Ectodermal cell (in vitro differentiated cells): ENCODE measurements at regions not wholly inside any gene's neighbourhood (a gene's known extent, or its start where the extent isn't known, plus 50 kb on each side); places are given as distances from the start of the nearest gene placed in this dataset.
A peak's percentile ranks its signal among the peaks of the same experiment; 100 is the strongest.

ENCODE experiments used
- H3K27ac ChIP-seq: 2 replicates; pipeline ENCODE4 v1.7.0; 2013; ENCODE audit warnings: mild to moderate bottlenecking, low read depth, low read length; ENCODE audit not compliant: insufficient read depth, poor library complexity, severe bottlenecking
- H3K27me3 ChIP-seq: 2 replicates; pipeline ENCODE4 v1.7.0; 2013; ENCODE audit warnings: mild to moderate bottlenecking, low read length; ENCODE audit not compliant: insufficient read depth, control insufficient read depth, poor library complexity, severe bottlenecking
- H3K36me3 ChIP-seq: one replicate; pipeline ENCODE4 v1.7.0; 2013; ENCODE audit warnings: low read length; ENCODE audit not compliant: control insufficient read depth, insufficient read depth
- H3K4me1 ChIP-seq: one replicate; pipeline ENCODE4 v1.7.0; 2013; ENCODE audit warnings: low read length; ENCODE audit not compliant: control insufficient read depth, insufficient read depth
- H3K4me3 ChIP-seq: 2 replicates; pipeline ENCODE4 v1.7.0; 2013; ENCODE audit warnings: low read depth, low read length, control low read depth; ENCODE audit not compliant: insufficient read depth
- H3K9me3 ChIP-seq: 2 replicates; pipeline ENCODE4 v1.7.0; 2013; ENCODE audit warnings: mild to moderate bottlenecking, low read length, moderate library complexity; ENCODE audit not compliant: control insufficient read depth
- WGBS, 2 experiments: methylation state at CpG; one replicate each; pipeline ENCODE4 v1.1.7; 2013; ENCODE audit warnings: missing lambda C conversion rate in 2 of 2; 5-methylcytosine and 5-hydroxymethylcytosine counted together

DNA sequence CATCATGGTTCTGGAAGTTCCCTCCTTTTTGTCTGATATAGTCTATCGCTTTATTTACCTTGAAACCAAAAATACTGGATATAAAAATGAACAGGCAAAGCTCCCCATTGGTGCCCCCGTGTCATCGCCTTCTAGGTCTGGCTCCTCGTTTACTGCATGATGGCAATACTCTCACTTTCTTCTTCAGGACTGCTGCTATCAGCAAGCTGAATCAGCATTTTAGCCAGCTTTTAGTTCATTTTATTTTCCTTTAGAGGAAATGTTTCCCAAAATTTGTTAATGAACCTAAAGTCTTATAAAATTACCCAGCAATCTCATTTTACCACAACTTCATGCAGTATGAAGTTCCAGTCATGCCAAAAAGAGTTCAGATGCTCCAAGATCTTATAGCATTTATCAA lies 80.5 kb downstream of the ZIC3 start:
- H3K4me1 ChIP-seq: no peaks in the 10 kb centered on the region
- H3K9me3 ChIP-seq: no peaks in the 10 kb centered on the region
- WGBS, 2 experiments: 92 to 99% methylated on average over 4 of the region's 4 CpGs
- no peaks in the 10 kb centered on the region for H3K27me3 ChIP-seq
- no peaks in the 10 kb centered on the region for H3K36me3 ChIP-seq
- no peak overlapping the region for H3K4me3 ChIP-seq
- no peak overlapping the region for H3K27ac ChIP-seq

DNA sequence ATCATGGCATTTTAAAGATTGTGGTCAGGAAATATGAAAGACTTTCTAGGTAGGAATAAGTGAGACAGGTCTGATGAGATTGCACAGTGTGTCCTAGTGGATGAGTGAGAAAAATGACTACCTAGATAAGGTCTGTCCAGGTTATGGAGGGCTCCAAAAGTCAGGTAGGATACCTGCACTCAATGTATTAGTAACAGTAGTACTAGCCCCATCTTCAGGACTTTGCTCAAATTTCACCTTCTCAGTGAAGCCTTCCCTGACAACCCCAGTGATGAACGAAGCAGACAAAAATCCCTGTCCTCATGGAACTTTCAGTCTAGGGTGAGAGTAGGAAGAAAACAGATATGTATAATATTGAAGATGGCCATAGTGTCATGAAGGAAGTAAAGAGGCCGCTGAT lies 85.7 kb downstream of the ZIC3 start:
- no peaks in the 10 kb centered on the region for H3K4me1 ChIP-seq
- no peaks in the 10 kb centered on the region for H3K9me3 ChIP-seq
- no peak overlapping the region for H3K4me3 ChIP-seq
- no peak overlapping the region for H3K27ac ChIP-seq
- H3K36me3 ChIP-seq: no peaks in the 10 kb centered on the region
- H3K27me3 ChIP-seq: no peaks in the 10 kb centered on the region
- 89 to 94% methylated on average over 2 of the region's 2 CpGs for WGBS, 2 experiments

GRCh38 chrX:137652086-137652485 lies 86.2 kb downstream of the ZIC3 start:
- Histone ChIP-seq H3K27me3 (no peaks in the 10 kb centered on the region), H3K9me3 (no peaks in the 10 kb centered on the region), H3K27ac (no peak overlapping the region), H3K4me1 (no peaks in the 10 kb centered on the region), H3K36me3 (no peaks in the 10 kb centered on the region), H3K4me3 (no peak overlapping the region)
- 89 to 92% methylated on average over 3 of the region's 3 CpGs for WGBS, 2 experiments

DNA sequence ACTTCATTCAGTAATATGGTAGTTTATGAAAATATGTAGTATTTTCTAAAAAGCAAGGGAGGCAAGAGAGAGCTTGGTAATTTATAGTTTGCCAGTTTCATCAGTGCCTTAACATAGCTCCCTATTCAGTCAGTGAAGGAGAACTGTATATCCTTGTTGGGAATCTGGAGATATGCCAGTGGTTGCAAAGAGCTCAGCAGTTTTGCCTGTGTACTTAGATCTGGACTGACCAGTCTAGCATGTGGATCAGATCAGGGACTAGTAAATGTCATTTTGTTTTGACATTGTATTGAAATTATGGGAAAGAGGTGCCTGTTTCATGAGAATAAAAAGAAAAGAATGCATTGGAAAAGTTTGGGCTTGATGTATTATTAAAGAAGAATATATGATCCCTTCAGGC lies 88.6 kb downstream of the ZIC3 start:
- H3K27ac ChIP-seq: no peak overlapping the region
- H3K27me3 ChIP-seq: no peaks in the 10 kb centered on the region
- no peak overlapping the region for H3K4me3 ChIP-seq
- H3K9me3 ChIP-seq: no peaks in the 10 kb centered on the region
- H3K4me1 ChIP-seq: no peaks in the 10 kb centered on the region
- H3K36me3 ChIP-seq: no peaks in the 10 kb centered on the region

- no peaks in the 10 kb centered on the region for H3K4me1 ChIP-seq
- no peak overlapping the region for H3K27ac ChIP-seq
- H3K4me3 ChIP-seq: no peak overlapping the region
- no peaks in the 10 kb centered on the region for H3K9me3 ChIP-seq
- 95 to 100% methylated on average over 1 to 4 of the region's 6 CpGs for WGBS, 2 experiments
- no peaks in the 10 kb centered on the region for H3K36me3 ChIP-seq
- no peaks in the 10 kb centered on the region for H3K27me3 ChIP-seq
These were observed 101.8 kb downstream of the ZIC3 start for GRCh38 chrX:137667776-137668175.

GRCh38 chrX:137684591-137684990 lies 118.7 kb downstream of the ZIC3 start:
- H3K27ac ChIP-seq: peak overlapping the region; percentile 33
- H3K4me3 ChIP-seq: no peak overlapping the region
- H3K36me3 ChIP-seq: no peaks in the 10 kb centered on the region
- 0 to 3% methylated on average over 2 of the region's 2 CpGs for WGBS, 2 experiments
- H3K27me3 ChIP-seq: no peaks in the 10 kb centered on the region
- H3K9me3 ChIP-seq: no peaks in the 10 kb centered on the region
- no peaks in the 10 kb centered on the region for H3K4me1 ChIP-seq

DNA sequence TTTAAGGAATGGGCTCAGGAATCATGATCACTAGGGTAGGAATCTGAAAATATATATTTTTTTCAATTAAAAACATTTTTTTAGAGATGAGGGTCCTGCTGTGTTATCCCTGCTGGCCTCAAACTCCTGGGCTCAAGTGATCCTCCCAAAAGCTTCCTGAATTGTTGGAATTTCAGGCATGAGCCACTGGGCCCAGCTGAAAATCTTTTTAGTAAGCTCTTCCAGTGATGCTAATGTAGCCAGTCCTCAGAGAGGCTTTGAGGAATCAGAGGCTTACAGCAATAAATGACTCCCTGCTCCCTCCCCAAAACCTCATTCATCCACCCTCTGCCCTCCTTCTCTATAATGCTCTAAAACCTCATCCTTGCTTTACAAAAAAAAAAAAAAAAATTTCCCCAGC lies 129.5 kb downstream of the ZIC3 start:
- no peaks in the 10 kb centered on the region for H3K36me3 ChIP-seq
- H3K4me3 ChIP-seq: no peak overlapping the region
- H3K27ac ChIP-seq: no peak overlapping the region
- no peaks in the 10 kb centered on the region for H3K27me3 ChIP-seq
- H3K4me1 ChIP-seq: no peaks in the 10 kb centered on the region
- no peaks in the 10 kb centered on the region for H3K9me3 ChIP-seq

- no peaks in the 10 kb centered on the region for H3K27me3 ChIP-seq
- no peak overlapping the region for H3K27ac ChIP-seq
- H3K4me1 ChIP-seq: no peaks in the 10 kb centered on the region
- no peaks in the 10 kb centered on the region for H3K9me3 ChIP-seq
- H3K36me3 ChIP-seq: no peaks in the 10 kb centered on the region
- H3K4me3 ChIP-seq: no peak overlapping the region
These were observed 141.4 kb downstream of the ZIC3 start for GRCh38 chrX:137707348-137707747.

DNA sequence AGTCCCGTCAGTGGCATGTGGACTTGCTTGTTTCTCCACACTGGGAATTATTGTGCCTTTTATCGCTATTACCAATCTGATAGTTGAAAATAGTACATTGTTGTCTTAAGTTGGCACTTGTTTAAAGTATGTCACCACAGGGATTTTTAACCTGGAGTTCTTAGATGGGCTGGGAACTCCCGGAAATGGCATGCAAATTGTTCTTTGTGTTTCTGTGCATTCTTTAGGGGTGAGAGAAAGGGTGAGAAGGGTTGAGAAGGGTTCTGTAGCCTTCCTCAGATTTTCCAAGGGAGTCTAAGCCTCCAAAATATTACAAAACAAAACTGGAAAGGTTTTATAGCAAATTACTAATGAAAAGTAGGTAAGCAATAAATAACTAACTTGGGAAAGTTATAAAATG lies 176.9 kb downstream of the ZIC3 start:
- 75 to 87% methylated on average over 3 of the region's 3 CpGs for whole genome bisulfite sequencing, 2 experiments
- Histone ChIP-seq H3K27ac (no peak overlapping the region), H3K4me1 (peaks cover 6% of the 10 kb centered on the region), H3K36me3 (no peaks in the 10 kb centered on the region), H3K27me3 (no peaks in the 10 kb centered on the region), H3K9me3 (no peaks in the 10 kb centered on the region), H3K4me3 (no peak overlapping the region)

DNA sequence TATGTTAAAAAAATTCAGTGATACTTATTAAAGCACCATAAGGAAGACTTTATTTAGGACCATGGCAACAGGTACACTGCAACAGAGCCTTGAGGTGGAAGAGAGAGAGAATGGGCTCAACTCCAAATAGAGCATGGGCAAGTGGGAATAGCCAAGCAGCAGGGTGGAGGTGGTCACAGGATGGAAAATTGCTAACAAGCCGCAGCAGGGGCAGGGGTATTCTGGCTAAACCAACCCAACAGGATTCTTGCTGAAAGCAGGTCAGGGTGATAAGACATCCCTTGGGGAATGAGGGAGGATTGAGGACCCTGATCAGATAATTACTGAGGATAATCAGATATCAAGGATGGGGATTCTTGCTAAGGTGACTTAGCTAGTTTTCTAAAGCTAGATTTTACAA lies 177.5 kb downstream of the ZIC3 start:
- no peak overlapping the region for H3K27ac ChIP-seq
- 95 to 100% methylated on average over 1 of the region's 1 CpG for WGBS, 2 experiments
- no peak overlapping the region for H3K4me3 ChIP-seq
- no peaks in the 10 kb centered on the region for H3K27me3 ChIP-seq
- peaks cover 6% of the 10 kb centered on the region for H3K4me1 ChIP-seq
- H3K9me3 ChIP-seq: no peaks in the 10 kb centered on the region
- H3K36me3 ChIP-seq: no peaks in the 10 kb centered on the region

DNA sequence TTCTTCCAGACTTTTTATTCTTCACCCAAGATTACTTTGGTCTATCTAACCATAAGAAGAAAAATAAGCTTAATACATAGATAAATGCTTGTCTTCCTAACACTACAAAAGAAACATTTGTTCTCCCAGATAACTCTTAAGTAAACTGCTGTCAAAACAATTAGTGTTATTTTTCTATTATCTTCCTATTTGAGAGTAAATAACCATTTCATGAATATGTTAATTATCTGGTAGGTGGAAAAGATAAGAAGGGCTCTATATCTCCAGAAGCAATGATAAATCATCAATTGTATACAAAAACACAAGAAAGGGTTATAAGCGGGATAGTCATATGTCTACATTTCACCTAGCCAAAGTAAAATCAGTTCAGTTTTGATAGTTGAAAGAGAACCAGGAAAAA lies 180.4 kb downstream of the ZIC3 start:
- Histone ChIP-seq H3K27ac (no peak overlapping the region), H3K36me3 (no peaks in the 10 kb centered on the region), H3K4me3 (no peak overlapping the region), H3K4me1 (peaks cover 19% of the 10 kb centered on the region), H3K27me3 (no peaks in the 10 kb centered on the region), H3K9me3 (no peaks in the 10 kb centered on the region)
- WGBS, 2 experiments: no CpG with 5 or more reads among the region's 1 CpG
